Fibroblast of mammary gland (primary cell): ENCODE measurements at regions not wholly inside any gene's neighbourhood (a gene's known extent, or its start where the extent isn't known, plus 50 kb on each side); places are given as distances from the start of the nearest gene placed in this dataset.

ENCODE experiments used
- DNase-seq: peaks from one replicate; pipeline ENCODE4 v3.0.0-alpha.2; 2010; ENCODE audit warnings: low read depth
- H3K4me3 ChIP-seq: 2 replicates; pipeline ENCODE4 v1.5.1; 2011; ENCODE audit warnings: low read depth, mild to moderate bottlenecking, low read length, moderate library complexity; ENCODE audit not compliant: control insufficient read depth
- CTCF ChIP-seq: conservative IDR thresholded peaks from 2 replicates; pipeline ENCODE4 v1.5.1; 2011; ENCODE audit warnings: low read depth, low read length, inconsistent platforms; ENCODE audit not compliant: control insufficient read depth, insufficient read depth

GRCh38 chr3:87088993-87089841 lies 98.3 kb upstream of the VGLL3 start:
- H3K4me3 ChIP-seq = peak overlapping the region; percentile 58
- DNase-seq = peak; percentile 63
- TF ChIP-seq CTCF = no peak

DNA sequence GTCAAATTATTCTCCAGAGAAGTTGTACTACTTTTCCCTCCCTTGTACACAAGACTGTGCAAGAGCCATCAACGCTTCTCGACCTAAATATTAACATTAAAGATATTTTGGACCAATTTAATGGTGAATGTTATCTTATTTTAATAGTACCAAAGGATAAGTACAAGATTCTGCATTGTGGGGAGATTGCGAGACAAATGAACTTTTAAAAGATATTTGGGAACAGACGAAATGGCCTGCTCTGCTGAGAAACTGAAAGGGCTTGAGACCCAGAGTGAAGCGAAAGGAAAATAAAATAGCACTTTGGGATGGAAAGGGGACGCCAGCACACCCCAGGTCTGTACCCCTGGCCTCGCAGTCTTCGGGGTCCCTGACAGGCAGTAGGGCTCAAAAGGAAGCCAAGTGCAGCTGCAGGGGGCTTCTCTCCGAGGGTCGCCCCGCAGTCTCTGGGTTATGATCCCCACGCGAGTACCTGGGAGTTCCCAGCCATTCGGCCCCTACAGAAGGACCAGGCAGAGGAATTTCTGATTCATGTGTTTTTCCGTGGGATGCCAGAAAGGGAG lies 97.6 kb upstream of the VGLL3 start:
- TF ChIP-seq CTCF = no peak
- no peak for DNase-seq
- H3K4me3 ChIP-seq = peak overlapping the region; percentile 58

- H3K4me3 ChIP-seq = no peak overlapping the region
- DNase-seq = no peak
- TF ChIP-seq CTCF = no peak
Observed at GRCh38 chr3:87084868-87085267, 93.9 kb upstream of the VGLL3 start.

DNA sequence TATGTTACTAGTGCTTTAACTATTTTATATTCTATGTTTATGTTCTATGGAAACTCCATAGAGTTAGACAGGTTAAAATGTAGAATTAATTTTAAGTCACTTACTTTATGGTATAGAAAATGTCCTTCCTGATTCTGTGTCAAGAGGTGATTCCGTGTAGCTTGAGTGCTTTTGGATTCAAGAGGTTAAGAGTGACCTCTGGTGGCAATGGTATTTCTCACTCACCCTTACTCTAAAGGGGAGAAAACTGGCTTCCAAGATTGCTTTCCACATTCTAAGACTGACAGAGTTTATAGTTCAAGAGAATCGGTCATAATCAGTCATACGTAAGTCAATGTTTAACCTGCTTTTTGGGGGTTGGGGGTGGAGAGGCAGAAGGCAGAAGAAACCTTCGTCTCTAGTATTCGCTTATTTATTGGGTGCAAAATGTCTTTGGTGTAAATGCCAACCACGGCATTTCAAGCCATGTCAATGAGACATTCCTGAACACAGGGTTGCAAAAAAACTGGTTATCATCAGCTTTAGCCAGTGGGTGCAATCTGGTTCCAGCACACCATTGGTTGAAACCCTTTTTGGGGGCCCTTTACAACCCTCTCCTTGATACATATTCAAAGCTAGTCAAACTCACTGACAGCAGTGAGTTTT lies 92.0 kb upstream of the VGLL3 start:
- no peak overlapping the region for H3K4me3 ChIP-seq
- TF ChIP-seq CTCF = peak; percentile 80
- peak; percentile 78 for DNase-seq

DNA sequence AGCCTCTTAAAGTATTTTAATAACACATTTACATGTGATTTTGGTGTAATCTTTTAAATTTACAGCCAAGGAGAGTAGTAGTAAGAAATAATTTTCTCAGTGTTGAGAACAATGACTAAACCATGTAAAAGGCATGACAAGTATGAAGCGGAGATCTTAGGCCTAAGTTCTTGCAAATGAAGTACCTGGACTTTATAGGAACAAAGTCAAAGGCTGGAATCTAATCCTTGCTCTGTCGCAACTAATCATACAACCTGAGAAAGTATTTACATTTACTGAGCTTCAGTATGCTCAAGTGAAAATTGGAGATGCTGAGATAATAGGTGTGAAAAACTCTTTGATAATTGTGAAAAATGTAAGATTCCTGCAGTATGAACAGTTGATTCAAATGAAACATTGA lies 86.4 kb upstream of the VGLL3 start:
- no peak for DNase-seq
- no peak for TF ChIP-seq CTCF
- H3K4me3 ChIP-seq = no peak overlapping the region

DNA sequence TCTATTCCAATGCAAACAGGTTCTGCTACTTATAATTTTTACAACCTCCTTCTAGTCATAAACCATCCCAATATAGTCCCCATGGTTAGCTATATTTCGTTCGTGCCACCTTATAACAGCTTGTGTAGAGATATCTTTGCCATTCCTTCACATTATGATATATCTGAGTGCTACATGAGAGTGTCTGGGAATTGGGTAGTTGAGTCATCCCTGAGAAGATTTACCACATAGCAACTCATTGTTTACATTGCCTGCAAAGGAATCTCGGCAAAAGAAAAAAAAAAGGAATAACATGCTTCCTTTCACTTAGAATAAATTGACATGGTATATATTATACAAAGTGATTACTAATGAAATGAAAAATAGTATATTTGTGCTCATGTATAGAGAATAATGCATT lies 86.0 kb upstream of the VGLL3 start:
- peak; percentile 75 for DNase-seq
- TF ChIP-seq CTCF = no peak
- no peak overlapping the region for H3K4me3 ChIP-seq
